ENCODE measurements at regions not wholly inside any gene's neighbourhood (a gene's known extent, or its start where the extent isn't known, plus 50 kb on each side); places are given as distances from the start of the nearest gene placed in this dataset.

GRCh38 chr5:135204151-135204600, 170.1 kb upstream of the PITX1 start:
- H3K9me3 ChIP-seq (ENCODE audit: control insufficient read depth in 4 of 4, low read length in 3 of 4) = peaks cover 0 to 12% (median under 1%) of the 10 kb centered on the region in 4 donors
- no peak overlapping the region for H3K9ac ChIP-seq (ENCODE audit: low read depth in 1 of 2, low read length in 2 of 2)
- DNase-seq (ENCODE audit: low spot score) = no peak
- 69% methylated on average over 1 of the region's 1 CpG for WGBS
- TF ChIP-seq, protein P1, sequence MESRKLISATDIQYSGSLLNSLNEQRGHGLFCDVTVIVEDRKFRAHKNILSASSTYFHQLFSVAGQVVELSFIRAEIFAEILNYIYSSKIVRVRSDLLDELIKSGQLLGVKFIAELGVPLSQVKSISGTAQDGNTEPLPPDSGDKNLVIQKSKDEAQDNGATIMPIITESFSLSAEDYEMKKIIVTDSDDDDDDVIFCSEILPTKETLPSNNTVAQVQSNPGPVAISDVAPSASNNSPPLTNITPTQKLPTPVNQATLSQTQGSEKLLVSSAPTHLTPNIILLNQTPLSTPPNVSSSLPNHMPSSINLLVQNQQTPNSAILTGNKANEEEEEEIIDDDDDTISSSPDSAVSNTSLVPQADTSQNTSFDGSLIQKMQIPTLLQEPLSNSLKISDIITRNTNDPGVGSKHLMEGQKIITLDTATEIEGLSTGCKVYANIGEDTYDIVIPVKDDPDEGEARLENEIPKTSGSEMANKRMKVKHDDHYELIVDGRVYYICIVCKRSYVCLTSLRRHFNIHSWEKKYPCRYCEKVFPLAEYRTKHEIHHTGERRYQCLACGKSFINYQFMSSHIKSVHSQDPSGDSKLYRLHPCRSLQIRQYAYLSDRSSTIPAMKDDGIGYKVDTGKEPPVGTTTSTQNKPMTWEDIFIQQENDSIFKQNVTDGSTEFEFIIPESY (IDR thresholded peaks at IDR 0.05) = no peak
- TF ChIP-seq, protein P2, sequence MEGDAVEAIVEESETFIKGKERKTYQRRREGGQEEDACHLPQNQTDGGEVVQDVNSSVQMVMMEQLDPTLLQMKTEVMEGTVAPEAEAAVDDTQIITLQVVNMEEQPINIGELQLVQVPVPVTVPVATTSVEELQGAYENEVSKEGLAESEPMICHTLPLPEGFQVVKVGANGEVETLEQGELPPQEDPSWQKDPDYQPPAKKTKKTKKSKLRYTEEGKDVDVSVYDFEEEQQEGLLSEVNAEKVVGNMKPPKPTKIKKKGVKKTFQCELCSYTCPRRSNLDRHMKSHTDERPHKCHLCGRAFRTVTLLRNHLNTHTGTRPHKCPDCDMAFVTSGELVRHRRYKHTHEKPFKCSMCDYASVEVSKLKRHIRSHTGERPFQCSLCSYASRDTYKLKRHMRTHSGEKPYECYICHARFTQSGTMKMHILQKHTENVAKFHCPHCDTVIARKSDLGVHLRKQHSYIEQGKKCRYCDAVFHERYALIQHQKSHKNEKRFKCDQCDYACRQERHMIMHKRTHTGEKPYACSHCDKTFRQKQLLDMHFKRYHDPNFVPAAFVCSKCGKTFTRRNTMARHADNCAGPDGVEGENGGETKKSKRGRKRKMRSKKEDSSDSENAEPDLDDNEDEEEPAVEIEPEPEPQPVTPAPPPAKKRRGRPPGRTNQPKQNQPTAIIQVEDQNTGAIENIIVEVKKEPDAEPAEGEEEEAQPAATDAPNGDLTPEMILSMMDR (IDR thresholded peaks at IDR 0.05; ENCODE audit: low read depth, low read length, missing input control) = peak; percentile 15
- no peaks in the 10 kb centered on the region for H3K27me3 ChIP-seq (ENCODE audit: control insufficient read depth in 4 of 4, insufficient read depth in 4 of 4, low read length in 3 of 4)
- H3K36me3 ChIP-seq (ENCODE audit: control insufficient read depth in 4 of 4, insufficient read depth in 3 of 4, low read depth in 1 of 4, low read length in 3 of 4) = no peaks in the 10 kb centered on the region
- H3K27ac ChIP-seq (ENCODE audit: low read depth in 1 of 2, low read length in 2 of 2) = no peak overlapping the region
- H3K4me1 ChIP-seq (ENCODE audit: control insufficient read depth in 4 of 4, insufficient read depth in 4 of 4, low read length in 3 of 4) = no peaks in the 10 kb centered on the region
- no peak overlapping the region for H3K4me3 ChIP-seq (ENCODE audit: low read depth in 1 of 3, low read length in 3 of 3)

DNA sequence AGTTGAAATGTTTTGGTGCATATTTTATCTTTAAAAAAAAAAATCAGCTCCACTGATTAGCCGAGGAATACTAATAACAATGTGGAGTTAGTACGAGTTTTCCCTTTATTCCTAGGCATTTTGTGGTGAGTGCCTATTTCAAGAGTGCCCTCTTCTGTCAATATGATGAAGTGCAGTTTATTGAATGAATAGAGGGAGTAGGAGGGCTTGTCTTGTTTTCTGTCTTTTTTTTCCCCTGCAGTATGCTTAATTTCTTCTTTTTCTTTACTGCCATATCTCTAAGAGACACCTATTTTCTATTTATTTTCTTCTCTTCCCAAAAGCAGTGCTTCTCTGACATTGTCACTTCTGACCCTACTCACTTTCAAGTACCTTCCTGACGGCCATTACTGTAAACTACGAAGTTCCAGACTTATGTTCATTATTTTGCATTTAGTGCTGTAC, 169.6 kb upstream of the PITX1 start:
- Histone ChIP-seq H3K4me3 (ENCODE audit: low read depth in 1 of 3, low read length in 3 of 3) (peak overlapping the region in 1 of 3 donors; percentile 2), H3K27ac (ENCODE audit: low read depth in 1 of 2, low read length in 2 of 2) (no peak overlapping the region), H3K9ac (ENCODE audit: low read depth in 1 of 2, low read length in 2 of 2) (no peak overlapping the region), H3K27me3 (ENCODE audit: control insufficient read depth in 4 of 4, insufficient read depth in 4 of 4, low read length in 3 of 4) (no peaks in the 10 kb centered on the region), H3K9me3 (ENCODE audit: control insufficient read depth in 4 of 4, low read length in 3 of 4) (peaks cover 0 to 12% (median under 1%) of the 10 kb centered on the region in 4 donors), H3K36me3 (ENCODE audit: control insufficient read depth in 4 of 4, insufficient read depth in 3 of 4, low read depth in 1 of 4, low read length in 3 of 4) (no peaks in the 10 kb centered on the region), H3K4me1 (ENCODE audit: control insufficient read depth in 4 of 4, insufficient read depth in 4 of 4, low read length in 3 of 4) (no peaks in the 10 kb centered on the region)
- WGBS = 76% methylated on average over 4 of the region's 4 CpGs
- no peak for DNase-seq (ENCODE audit: low spot score)
- TF ChIP-seq RAD21 (IDR thresholded peaks at IDR 0.05) = peak; percentile 43 to 63
- TF ChIP-seq, protein P3, sequence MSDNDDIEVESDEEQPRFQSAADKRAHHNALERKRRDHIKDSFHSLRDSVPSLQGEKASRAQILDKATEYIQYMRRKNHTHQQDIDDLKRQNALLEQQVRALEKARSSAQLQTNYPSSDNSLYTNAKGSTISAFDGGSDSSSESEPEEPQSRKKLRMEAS (IDR thresholded peaks at IDR 0.05) = no peak
- TF ChIP-seq, protein P2 (IDR thresholded peaks at IDR 0.05; ENCODE audit: low read depth, low read length, missing input control) = peak; percentile 8
- no peak for TF ChIP-seq RXRA (IDR thresholded peaks at IDR 0.05)
- no peak for TF ChIP-seq REST (IDR thresholded peaks at IDR 0.05)

Measured in liver (tissue), 8 donors.